ENCODE measurements at regions not wholly inside any gene's neighbourhood (a gene's known extent, or its start where the extent isn't known, plus 50 kb on each side); places are given as distances from the start of the nearest gene placed in this dataset.
"Not testable (repeated sequence)": the region's sequence is repeated elsewhere in the genome, so short reads cannot be mapped to it uniquely, and the experiment has no call there.

- no peaks in the 10 kb centered on the region for H3K4me1 ChIP-seq
- no peaks in the 10 kb centered on the region for H3K9me3 ChIP-seq
- no peaks in the 10 kb centered on the region for H3K36me3 ChIP-seq
- no peak for TF ChIP-seq CTCF (IDR thresholded peaks at IDR 0.05)
- no peak for DNase-seq (ENCODE audit: low spot score)
- no peak overlapping the region for H3K4me3 ChIP-seq
- H3K27ac ChIP-seq: no peak overlapping the region
- H3K27me3 ChIP-seq: no peaks in the 10 kb centered on the region
Observed at GRCh38 chr12:71385155-71385554, 54.4 kb upstream of the LGR5 start.

GRCh38 chr12:71376711-71377355, 62.8 kb upstream of the LGR5 start:
- H3K27me3 ChIP-seq; H3K27ac ChIP-seq; H3K36me3 ChIP-seq; H3K9me3 ChIP-seq; H3K4me3 ChIP-seq; DNase-seq (ENCODE audit: low spot score); H3K4me1 ChIP-seq: not testable (repeated sequence)

- no peaks in the 10 kb centered on the region for H3K4me1 ChIP-seq
- DNase-seq (ENCODE audit: low spot score): no peak
- no peak overlapping the region for H3K4me3 ChIP-seq
- H3K36me3 ChIP-seq: no peaks in the 10 kb centered on the region
- H3K27me3 ChIP-seq: no peaks in the 10 kb centered on the region
- H3K27ac ChIP-seq: no peak overlapping the region
- H3K9me3 ChIP-seq: no peaks in the 10 kb centered on the region
- no peak for TF ChIP-seq CTCF (IDR thresholded peaks at IDR 0.05)
Observed at GRCh38 chr12:71371122-71371521, 68.5 kb upstream of the LGR5 start.

- H3K27me3 ChIP-seq: no peaks in the 10 kb centered on the region
- TF ChIP-seq CTCF (IDR thresholded peaks at IDR 0.05): no peak
- H3K4me1 ChIP-seq: no peaks in the 10 kb centered on the region
- H3K4me3 ChIP-seq: no peak overlapping the region
- no peaks in the 10 kb centered on the region for H3K36me3 ChIP-seq
- H3K9me3 ChIP-seq: peaks cover 0 to 20% of the 10 kb centered on the region in 2 donors
- DNase-seq (ENCODE audit: low spot score): no peak
- H3K27ac ChIP-seq: no peak overlapping the region
Observed at GRCh38 chr12:71360013-71360412, 79.6 kb upstream of the LGR5 start.

- no peaks in the 10 kb centered on the region for H3K36me3 ChIP-seq
- no peak for DNase-seq (ENCODE audit: low spot score)
- no peak for TF ChIP-seq CTCF (IDR thresholded peaks at IDR 0.05)
- peaks cover 0 to 20% of the 10 kb centered on the region in 2 donors for H3K9me3 ChIP-seq
- H3K27ac ChIP-seq: no peak overlapping the region
- H3K4me3 ChIP-seq: no peak overlapping the region
- no peaks in the 10 kb centered on the region for H3K27me3 ChIP-seq
- no peaks in the 10 kb centered on the region for H3K4me1 ChIP-seq
Observed at GRCh38 chr12:71356569-71356968, 83.0 kb upstream of the LGR5 start.

- H3K36me3 ChIP-seq: no peaks in the 10 kb centered on the region
- H3K4me1 ChIP-seq: no peaks in the 10 kb centered on the region
- no peaks in the 10 kb centered on the region for H3K27me3 ChIP-seq
- H3K27ac ChIP-seq: no peak overlapping the region
- H3K9me3 ChIP-seq: peaks cover 0 to 11% of the 10 kb centered on the region in 2 donors
- no peak for TF ChIP-seq CTCF (IDR thresholded peaks at IDR 0.05)
- DNase-seq (ENCODE audit: low spot score): no peak
- no peak overlapping the region for H3K4me3 ChIP-seq
Observed at GRCh38 chr12:71354871-71355270, 84.7 kb upstream of the LGR5 start.

Data from right atrium auricular region (tissue), 2 donors.